Sigmoid colon (tissue), 6 donors: ENCODE measurements at regions not wholly inside any gene's neighbourhood (a gene's known extent, or its start where the extent isn't known, plus 50 kb on each side); places are given as distances from the start of the nearest gene placed in this dataset.

ENCODE experiments used
- DNase-seq: peaks from one replicate; pipeline ENCODE4 v3.0.0-alpha.2; 2019
- H3K27ac ChIP-seq, 4 donors: fragments of 200-600 bp; sonication (generic); one replicate each; pipeline ENCODE4 v1.5.1; 2016 to 2019; ENCODE audit warnings: mild to moderate bottlenecking in 1 of 4
- H3K27me3 ChIP-seq, 3 donors: fragments of 200-600 bp; sonication (generic); one replicate each; pipeline ENCODE4 v1.5.1; 2019; ENCODE audit warnings: mild to moderate bottlenecking in 1 of 3
- H3K36me3 ChIP-seq, 4 donors: fragments of 200-600 bp; sonication (generic); one replicate each; pipeline ENCODE4 v1.5.1; 2016 to 2019
- H3K4me1 ChIP-seq, 4 donors: fragments of 200-600 bp; sonication (generic); one replicate each; pipeline ENCODE4 v1.5.1; 2017 to 2019
- H3K4me3 ChIP-seq, 4 donors: fragments of 200-600 bp; sonication (generic); one replicate each; pipeline ENCODE4 v1.5.1; 2017 to 2019; ENCODE audit warnings: mild to moderate bottlenecking in 2 of 4, moderate library complexity in 1 of 4
- H3K9me3 ChIP-seq, 4 donors: fragments of 200-600 bp in 3 of 4; sonication (generic) in 3 of 4; one replicate each; pipeline versions ENCODE4 v1.5.1 to v1.6.1; 2013 to 2019
- EP300 ChIP-seq, 4 donors: sonication (generic); formaldehyde crosslinking; IDR thresholded peaks; one replicate each; pipeline ENCODE4 v1.6.1; 2017; ENCODE audit warnings: antibody characterized with exemption in 4 of 4
- POLR2A ChIP-seq, 2 donors: fragments of 450-650 bp; IDR thresholded peaks; one replicate each; pipeline ENCODE4 v1.6.1; 2016; ENCODE audit warnings: antibody characterized with exemption in 2 of 2, mild to moderate bottlenecking in 2 of 2, moderate library complexity in 2 of 2
- POLR2AphosphoS5 ChIP-seq, 4 donors: sonication (generic); formaldehyde crosslinking; IDR thresholded peaks; one replicate each; pipeline ENCODE4 v1.6.1; 2017; ENCODE audit warnings: antibody characterized with exemption in 4 of 4
- WGBS, 2 donors: extraction: QIAGEN DNeasy Blood & Tissue Kit; methylation state at CpG; one replicate each; pipeline ENCODE4 v1.1.7; 2013; 5-methylcytosine and 5-hydroxymethylcytosine counted together
- intact Hi-C: fragments of 100-400 bp; cut with DNase I; formaldehyde crosslinking; loops from one replicate; pipeline ENCODE4 v1.15.1; 2023
- small RNA-seq, 3 donors: library from RNA; depleted of rRNA; stranded (forward); fragments of <200 nt; gene quantifications; one replicate each; pipeline ENCODE3, GENCODE V24; 2016
- TF ChIP-seq, protein P1 (sequence below), 4 experiments: fragments of 450-650 bp in 3 of 4; fragments of 200-600 bp in 1 of 4; IDR thresholded peaks; one replicate each; pipeline ENCODE4 v1.5.1; 2016 to 2019; ENCODE audit warnings: antibody characterized with exemption in 4 of 4, mild to moderate bottlenecking in 3 of 4, moderate library complexity in 2 of 4
- donor health status: healthy with polysubstance abuse.
- donor health status: healthy.

DNA sequence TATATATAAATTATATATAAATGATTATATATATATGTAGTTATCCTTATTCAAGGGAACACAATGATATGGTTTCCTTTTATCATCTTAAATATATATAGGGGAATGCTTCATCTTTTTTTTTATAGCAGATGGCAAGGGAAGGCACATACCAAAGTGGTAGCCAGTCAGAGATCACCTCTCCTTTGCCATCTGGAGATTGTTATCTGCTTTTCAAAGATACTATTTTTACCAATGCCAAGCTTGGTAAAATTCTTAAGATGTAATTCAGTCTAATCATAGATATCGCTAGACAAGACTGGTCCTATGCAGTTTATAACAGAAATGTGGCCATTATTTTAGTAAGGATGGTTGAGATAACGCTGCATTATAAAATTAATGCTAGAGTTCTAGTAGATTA is 64.7 kb upstream of the DSEL start:
- no peaks in the 10 kb centered on the region for H3K36me3 ChIP-seq
- H3K9me3 ChIP-seq = no peaks in the 10 kb centered on the region
- no peaks in the 10 kb centered on the region for H3K27me3 ChIP-seq
- no peak overlapping the region for H3K27ac ChIP-seq
- no peaks in the 10 kb centered on the region for H3K4me1 ChIP-seq
- WGBS, 2 donors = 87 to 92% methylated on average over 2 of the region's 2 CpGs
- no peak for DNase-seq
- intact Hi-C loops = loop anchor here (2.0 kb wide), 1 partner anchor 46 kb away; no protein-coding TSS in a partner anchor
- no peak for TF ChIP-seq POLR2AphosphoS5 (IDR thresholded peaks at IDR 0.05)
- TF ChIP-seq POLR2A (IDR thresholded peaks at IDR 0.05) = no peak
- TF ChIP-seq, protein P1, sequence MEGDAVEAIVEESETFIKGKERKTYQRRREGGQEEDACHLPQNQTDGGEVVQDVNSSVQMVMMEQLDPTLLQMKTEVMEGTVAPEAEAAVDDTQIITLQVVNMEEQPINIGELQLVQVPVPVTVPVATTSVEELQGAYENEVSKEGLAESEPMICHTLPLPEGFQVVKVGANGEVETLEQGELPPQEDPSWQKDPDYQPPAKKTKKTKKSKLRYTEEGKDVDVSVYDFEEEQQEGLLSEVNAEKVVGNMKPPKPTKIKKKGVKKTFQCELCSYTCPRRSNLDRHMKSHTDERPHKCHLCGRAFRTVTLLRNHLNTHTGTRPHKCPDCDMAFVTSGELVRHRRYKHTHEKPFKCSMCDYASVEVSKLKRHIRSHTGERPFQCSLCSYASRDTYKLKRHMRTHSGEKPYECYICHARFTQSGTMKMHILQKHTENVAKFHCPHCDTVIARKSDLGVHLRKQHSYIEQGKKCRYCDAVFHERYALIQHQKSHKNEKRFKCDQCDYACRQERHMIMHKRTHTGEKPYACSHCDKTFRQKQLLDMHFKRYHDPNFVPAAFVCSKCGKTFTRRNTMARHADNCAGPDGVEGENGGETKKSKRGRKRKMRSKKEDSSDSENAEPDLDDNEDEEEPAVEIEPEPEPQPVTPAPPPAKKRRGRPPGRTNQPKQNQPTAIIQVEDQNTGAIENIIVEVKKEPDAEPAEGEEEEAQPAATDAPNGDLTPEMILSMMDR (IDR thresholded peaks at IDR 0.05) = no peak
- no peak for TF ChIP-seq EP300 (IDR thresholded peaks at IDR 0.05)
- no peak overlapping the region for H3K4me3 ChIP-seq

DNA sequence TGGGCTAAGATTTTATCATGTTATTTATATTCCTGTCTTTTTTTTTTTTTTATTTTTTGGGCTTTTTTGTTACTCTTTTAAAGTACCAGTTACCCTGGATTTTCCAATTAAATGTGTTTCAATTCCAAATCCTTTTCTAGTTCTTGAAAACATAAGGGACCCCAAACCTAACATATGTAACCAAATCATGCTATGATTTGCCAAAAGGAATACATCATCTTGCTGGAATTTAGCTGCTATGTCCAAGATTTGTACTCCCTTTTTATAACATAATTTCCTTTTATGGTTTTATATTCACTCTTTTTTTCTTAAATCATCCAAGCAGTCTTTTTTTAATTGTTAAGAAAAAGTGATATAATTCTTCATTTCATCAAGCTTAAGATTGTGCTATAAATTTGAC is 60.9 kb upstream of the DSEL start:
- Histone ChIP-seq H3K4me1 (no peaks in the 10 kb centered on the region), H3K27ac (no peak overlapping the region), H3K36me3 (no peaks in the 10 kb centered on the region), H3K27me3 (no peaks in the 10 kb centered on the region), H3K9me3 (no peaks in the 10 kb centered on the region), H3K4me3 (no peak overlapping the region)
- intact Hi-C loops = no loop called here
- TF ChIP-seq, protein P1 (IDR thresholded peaks at IDR 0.05) = no peak
- TF ChIP-seq POLR2AphosphoS5 (IDR thresholded peaks at IDR 0.05) (no peak), POLR2A (IDR thresholded peaks at IDR 0.05) (no peak), EP300 (IDR thresholded peaks at IDR 0.05) (no peak)
- DNase-seq = no peak

DNA sequence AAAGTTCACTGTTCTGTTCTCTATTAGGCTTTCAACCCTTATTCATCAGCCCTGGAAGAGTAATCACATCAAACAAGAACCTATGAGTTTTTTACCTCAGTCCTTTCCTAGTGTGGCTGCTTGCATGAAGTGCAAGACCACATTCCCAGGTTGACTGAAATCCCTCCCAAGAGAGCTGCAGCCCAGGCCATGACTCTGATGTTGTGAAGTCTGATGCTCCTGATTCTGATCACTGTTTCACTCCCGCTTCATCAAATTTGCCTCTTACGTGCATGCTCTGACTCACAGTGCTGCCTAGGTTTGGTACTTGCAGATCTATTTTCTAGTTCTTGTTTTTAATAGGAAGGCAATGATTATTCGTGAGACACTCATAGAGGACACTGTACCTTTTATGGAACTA is 58.2 kb upstream of the DSEL start:
- H3K27me3 ChIP-seq = no peaks in the 10 kb centered on the region
- DNase-seq = no peak
- H3K9me3 ChIP-seq = no peaks in the 10 kb centered on the region
- no peak overlapping the region for H3K27ac ChIP-seq
- 87 to 90% methylated on average over 3 of the region's 3 CpGs for WGBS, 2 donors
- TF ChIP-seq, protein P1 (IDR thresholded peaks at IDR 0.05) = no peak
- no peak for TF ChIP-seq POLR2A (IDR thresholded peaks at IDR 0.05)
- intact Hi-C loops = no loop called here
- H3K4me1 ChIP-seq = no peaks in the 10 kb centered on the region
- H3K36me3 ChIP-seq = no peaks in the 10 kb centered on the region
- no peak overlapping the region for H3K4me3 ChIP-seq

DNA sequence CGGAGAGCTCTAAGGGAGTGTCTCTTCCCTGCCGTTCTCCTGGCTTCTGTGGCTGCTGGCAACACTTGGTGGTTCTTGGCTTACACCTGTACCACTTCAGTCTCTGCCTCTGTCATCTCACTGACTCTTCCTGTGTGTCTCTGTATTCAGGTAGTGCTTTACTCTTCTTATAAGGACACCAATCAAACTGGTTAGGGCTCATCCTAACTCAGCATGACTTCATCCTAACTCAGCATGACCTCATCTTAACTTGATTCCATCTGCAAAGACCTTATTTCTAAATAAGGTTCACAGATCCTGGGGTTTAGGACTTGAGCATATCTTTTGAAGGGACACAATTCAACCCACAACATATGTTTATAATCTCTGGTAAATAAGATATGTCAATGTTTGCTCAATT is 51.6 kb upstream of the DSEL start:
- Histone ChIP-seq H3K36me3 (no peaks in the 10 kb centered on the region), H3K9me3 (no peaks in the 10 kb centered on the region), H3K27me3 (no peaks in the 10 kb centered on the region), H3K27ac (no peak overlapping the region), H3K4me1 (no peaks in the 10 kb centered on the region), H3K4me3 (no peak overlapping the region)
- intact Hi-C loops = no loop called here
- DNase-seq = no peak
- TF ChIP-seq, protein P1 (IDR thresholded peaks at IDR 0.05) = no peak
- no peak for TF ChIP-seq EP300 (IDR thresholded peaks at IDR 0.05)
- no peak for TF ChIP-seq POLR2AphosphoS5 (IDR thresholded peaks at IDR 0.05)
- TF ChIP-seq POLR2A (IDR thresholded peaks at IDR 0.05) = no peak
- WGBS, 2 donors = 71 to 75% methylated on average over 2 of the region's 2 CpGs

Small RNA genes in the stretch of these regions (small RNA-seq; reads per million reads assigned to genes)
- gene AC067819.1 = 0 reads per million in 3 donors
